ENCODE measurements at regions not wholly inside any gene's neighbourhood (a gene's known extent, or its start where the extent isn't known, plus 50 kb on each side); places are given as distances from the start of the nearest gene placed in this dataset.
A peak's percentile ranks its signal among the peaks of the same experiment; 100 is the strongest.

DNA sequence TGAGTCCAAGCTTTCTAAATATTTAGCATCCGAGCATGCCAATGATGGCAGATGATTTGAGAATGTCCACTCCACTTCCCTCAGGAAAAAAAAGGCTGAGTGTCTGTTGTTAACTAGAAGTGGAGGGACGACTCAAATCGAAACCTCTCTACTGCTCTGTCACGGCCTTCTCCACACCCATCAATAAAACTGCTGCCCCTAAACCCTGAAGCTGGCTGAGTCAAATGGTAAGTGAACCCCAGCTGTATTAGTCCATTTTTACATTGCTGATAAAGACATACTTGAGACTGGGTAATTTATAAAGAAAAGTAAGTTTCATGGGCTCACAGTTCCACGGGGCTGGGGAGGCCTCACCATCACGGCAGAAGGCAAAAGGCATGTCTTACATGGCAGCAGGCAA lies 707.0 kb downstream of the QKI start:
- no peak for DNase-seq (ENCODE audit: low read depth in 2 of 2)

- no peak for DNase-seq (ENCODE audit: low read depth in 2 of 2)
Measured at GRCh38 chr6:164114651-164115050, 700.1 kb downstream of the QKI start.

DNA sequence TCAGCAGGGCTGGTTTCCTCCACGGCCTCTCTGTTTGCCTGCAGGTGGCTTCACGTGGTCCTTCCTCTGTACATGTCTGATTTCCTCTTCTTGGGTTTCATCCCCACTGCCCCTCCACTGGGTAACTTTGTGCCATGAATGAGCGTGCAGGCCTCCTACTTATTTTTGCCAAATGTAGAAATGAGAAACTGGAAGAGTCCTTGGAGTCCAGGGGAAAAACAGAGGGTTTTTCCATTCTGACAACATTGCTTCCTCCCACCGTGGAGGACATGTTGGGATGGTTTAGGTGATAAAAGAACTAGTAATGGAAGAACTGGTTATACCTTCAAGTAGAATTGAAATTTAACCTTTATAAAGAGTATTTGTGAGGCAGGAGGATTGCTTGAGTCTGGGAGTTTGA lies 699.5 kb downstream of the QKI start:
- no peak for DNase-seq (ENCODE audit: low read depth in 2 of 2)

GRCh38 chr6:164113637-164114036 lies 699.1 kb downstream of the QKI start:
- no peak for DNase-seq (ENCODE audit: low read depth in 2 of 2)

DNA sequence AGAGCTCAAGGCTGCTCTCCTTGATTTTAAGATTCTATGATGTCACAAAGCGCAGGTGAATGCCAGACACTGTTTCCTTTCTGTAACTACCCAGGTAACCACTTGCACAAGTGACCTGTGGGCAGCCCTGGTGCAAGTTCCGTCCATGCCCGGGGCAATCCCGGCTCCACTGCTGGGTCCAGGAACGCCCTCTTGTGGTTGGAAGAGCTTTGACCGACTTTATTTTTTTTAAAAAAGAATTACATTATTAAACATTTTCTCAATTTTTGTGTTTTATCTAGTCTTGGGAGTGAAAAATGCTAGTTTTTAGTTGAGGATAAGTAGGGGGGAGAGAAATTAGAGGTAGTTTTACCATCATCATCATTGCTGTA lies 695.2 kb downstream of the QKI start:
- peak; percentile 53 to 56 for DNase-seq (ENCODE audit: low read depth in 2 of 2)

DNA sequence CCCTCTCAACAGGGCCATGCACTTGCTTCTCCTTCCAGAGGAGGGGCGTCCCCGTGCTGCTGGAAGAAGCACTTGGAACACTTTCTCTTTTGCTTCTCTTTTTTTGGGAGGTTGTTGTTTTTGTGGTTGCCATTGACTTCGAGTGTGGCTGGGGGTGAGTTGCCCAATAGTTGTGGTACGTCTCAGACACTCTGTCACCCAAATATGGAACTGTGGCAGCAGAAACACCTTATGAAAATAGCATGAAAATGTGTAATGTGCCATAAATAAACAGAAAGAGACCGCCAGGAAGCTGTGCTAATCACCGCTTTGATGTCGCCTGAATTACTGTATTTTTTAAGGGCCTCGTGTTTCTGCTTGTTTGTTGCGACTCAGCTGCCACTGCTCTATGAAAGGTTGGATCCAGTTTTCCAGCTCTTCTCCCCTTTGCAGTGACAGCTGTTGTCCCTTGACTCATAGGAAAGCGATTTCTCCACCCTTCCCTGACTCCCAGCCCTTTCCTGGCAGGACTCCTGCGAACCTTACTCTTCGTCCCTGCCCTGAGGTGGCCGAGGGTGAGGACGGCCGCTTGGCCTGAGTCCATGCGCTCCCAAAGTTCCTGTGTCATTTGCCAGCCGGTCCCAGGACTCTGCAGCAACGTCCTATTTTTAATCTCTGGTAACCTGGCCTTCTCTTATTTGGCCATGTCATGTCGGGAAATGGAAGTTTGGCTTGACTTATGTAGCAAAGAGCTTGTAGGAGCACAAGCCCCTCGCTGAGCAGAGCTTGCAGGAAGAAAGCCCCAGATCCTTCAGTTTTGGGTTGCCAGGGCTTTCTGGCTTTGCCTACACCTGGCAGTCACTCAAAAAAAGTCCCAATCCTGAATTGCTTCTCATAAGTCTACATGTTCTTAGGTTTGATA lies 694.6 kb downstream of the QKI start:
- DNase-seq (ENCODE audit: low read depth in 2 of 2) = peak; percentile 53 to 87

DNA sequence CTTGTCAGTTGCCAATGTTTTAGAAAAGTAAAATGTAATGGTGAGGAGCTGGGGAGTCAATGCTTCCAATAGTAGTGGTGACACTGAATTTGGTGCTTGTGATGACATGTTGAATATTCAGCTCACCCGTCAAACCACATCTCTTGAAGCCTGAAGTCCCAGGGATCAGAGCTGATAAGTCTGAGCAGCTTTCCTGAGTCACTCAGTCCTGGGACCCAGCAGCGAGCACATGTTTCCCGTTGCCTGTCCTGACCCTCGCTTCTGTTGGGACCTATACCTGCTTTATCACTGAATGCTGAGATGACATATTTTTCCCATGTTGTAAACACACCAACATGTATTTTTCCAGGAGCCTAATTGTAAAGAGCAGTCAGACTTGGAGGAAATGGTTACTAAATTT lies 693.6 kb downstream of the QKI start:
- no peak for DNase-seq (ENCODE audit: low read depth in 2 of 2)

- no peak for DNase-seq (ENCODE audit: low read depth in 2 of 2)
Measured at GRCh38 chr6:164107297-164107995, 692.9 kb downstream of the QKI start.

- peak in 1 of 2 donors; percentile 48 for DNase-seq (ENCODE audit: low read depth in 2 of 2)
Measured at GRCh38 chr6:164106345-164106769, 691.8 kb downstream of the QKI start.

GRCh38 chr6:164105705-164106104 lies 691.2 kb downstream of the QKI start:
- no peak for DNase-seq (ENCODE audit: low read depth in 2 of 2)

DNA sequence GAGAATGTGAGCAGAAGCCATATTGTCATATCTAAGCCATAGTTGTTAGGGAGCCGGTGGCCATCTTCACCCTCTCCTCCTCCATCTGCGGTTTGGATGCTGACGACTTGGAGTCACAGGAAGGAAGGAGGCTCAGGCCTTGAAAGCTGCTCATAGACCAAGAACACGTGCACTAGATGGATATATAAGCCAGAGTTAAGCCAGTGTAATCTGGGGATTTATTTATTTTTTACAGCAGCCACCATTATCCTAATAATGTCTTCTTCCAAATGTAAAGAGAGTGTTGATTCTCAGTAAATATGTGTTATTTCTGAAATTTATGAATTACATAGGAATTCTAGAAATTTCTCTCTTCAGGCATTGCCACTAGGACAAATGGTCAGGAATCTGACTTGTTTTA lies 689.9 kb downstream of the QKI start:
- DNase-seq (ENCODE audit: low read depth in 2 of 2) = no peak

GRCh38 chr6:164102693-164103092 lies 688.2 kb downstream of the QKI start:
- no peak for DNase-seq (ENCODE audit: low read depth in 2 of 2)

DNA sequence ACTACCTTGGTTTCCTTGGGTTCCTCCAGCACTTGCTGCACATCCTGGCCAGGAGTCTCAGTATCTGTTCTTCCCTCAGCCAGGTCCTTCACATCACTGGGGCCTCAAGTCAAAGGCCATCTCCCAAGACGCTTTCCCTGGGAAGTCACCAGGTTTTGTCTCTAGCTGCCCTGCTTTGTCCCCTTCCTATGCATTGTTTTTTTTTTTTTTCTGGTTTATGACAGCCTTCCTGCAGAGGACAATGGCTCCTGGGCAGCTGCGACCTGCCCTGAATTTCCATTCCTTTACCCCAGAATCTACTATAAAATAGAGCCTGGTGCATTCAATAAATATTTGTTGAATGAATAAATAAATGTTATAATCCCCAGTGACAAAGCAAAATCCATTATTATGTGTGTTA lies 687.3 kb downstream of the QKI start:
- no peak for DNase-seq (ENCODE audit: low read depth in 2 of 2)

DNA sequence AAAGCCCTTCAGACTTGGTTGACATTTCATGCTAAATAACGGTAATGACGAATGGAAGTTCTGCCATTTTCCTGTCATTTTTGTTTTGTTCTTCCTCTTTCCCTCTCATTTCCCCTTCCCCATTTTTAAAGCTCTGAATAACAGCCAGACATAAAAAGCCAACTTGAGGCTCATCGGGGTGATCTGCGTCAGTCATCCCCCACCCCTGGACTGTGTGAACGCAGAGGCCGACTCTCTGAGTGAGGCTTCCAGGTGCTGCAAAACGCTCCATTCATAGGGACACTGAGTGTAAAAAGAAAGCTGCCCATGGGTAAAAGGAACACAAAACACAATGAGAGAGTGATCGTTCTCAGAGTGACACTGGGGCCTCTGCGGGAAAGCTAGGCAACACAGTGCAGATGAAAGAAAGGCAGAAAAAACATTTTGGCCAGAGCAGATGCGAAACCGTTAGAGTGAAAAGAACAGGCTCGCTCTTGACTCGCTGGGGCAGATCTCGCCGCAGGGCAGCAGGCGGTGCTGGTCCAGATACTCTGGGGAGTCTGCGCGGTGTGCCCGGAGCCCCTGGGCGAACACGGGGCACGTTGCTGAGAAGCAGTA lies 684.8 kb downstream of the QKI start:
- no peak for DNase-seq (ENCODE audit: low read depth in 2 of 2)

- DNase-seq (ENCODE audit: low read depth in 2 of 2) = no peak
Measured at GRCh38 chr6:164098857-164099267, 684.3 kb downstream of the QKI start.

- DNase-seq (ENCODE audit: low read depth in 2 of 2) = peak; percentile 91 to 92
Measured at GRCh38 chr6:164097551-164098398, 683.3 kb downstream of the QKI start.

GRCh38 chr6:164097056-164097455 lies 682.5 kb downstream of the QKI start:
- DNase-seq (ENCODE audit: low read depth in 2 of 2) = no peak

DNA sequence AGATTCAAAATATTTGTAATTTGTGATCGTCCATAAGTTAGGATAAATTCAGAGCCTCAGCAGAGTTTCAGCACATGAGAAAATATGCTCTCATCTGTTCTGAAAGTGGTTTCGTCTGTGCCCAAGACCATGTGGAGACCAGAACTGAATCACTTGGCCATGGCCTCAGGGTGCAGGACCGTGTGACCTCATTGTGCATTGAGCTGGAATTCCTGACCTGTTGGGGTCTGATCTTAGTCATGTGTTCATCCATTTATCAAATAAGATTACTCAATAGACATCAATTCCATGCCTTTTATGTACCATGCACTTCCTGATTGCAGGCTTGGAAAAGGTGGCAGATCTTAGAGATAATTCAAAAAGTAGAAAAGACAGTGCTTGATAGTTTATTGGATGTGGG lies 680.5 kb downstream of the QKI start:
- DNase-seq (ENCODE audit: low read depth in 2 of 2) = no peak

GRCh38 chr6:164087870-164088269 lies 673.4 kb downstream of the QKI start:
- no peak for DNase-seq (ENCODE audit: low read depth in 2 of 2)

- no peak for DNase-seq (ENCODE audit: low read depth in 2 of 2)
Measured at GRCh38 chr6:164087211-164087610, 672.7 kb downstream of the QKI start.

DNA sequence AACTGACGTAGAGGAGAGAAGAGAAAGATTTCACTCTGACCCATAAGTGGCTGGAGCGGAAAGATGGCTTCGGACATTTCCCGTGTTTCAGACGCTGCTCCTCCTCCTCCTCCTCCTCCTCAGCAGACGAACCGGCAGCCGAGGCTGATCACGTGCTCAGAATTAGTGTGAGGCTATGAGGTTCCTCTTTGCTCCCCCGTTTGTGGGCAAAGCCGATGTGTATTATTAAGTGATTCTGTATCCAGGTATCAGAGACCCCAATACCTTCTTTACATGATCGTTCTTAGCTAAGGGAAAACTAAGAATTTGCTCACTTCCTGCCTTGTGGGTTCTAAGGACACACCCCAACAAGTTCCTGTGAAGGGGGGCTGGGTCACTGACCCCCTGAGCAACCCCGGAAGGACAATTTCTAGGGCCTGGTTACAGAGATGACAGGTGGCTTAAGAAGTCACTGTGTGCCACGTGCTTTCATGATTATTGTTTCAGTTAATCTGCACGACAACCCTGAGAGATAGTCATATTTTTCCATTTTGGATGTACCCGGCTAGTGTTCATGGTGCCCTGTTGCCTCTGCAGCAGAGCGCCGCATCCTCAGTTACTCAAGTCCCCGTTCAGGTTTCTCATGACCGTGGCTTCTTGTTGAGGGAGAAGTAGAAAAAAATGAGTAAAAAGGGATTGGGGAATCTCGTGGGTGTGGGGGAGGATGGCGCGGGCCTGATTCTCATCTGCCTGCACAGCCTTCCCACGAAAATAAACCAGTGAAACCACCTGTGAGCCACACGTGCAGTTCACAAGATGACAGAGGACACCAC lies 671.8 kb downstream of the QKI start:
- DNase-seq (ENCODE audit: low read depth in 2 of 2) = no peak
